KMS-11 (cell line): ENCODE measurements at regions not wholly inside any gene's neighbourhood (a gene's known extent, or its start where the extent isn't known, plus 50 kb on each side); places are given as distances from the start of the nearest gene placed in this dataset.

Experiments
- H2AFZ ChIP-seq: fragments of 200-600 bp; sonication (generic); 2 replicates; pipeline ENCODE4 v1.6.1; 2016; ENCODE audit warnings: antibody characterized with exemption, mixed run types, low read depth
- H3K27ac ChIP-seq: fragments of 200-600 bp; sonication (generic); 2 replicates; pipeline ENCODE4 v1.6.1; 2016; ENCODE audit warnings: mild to moderate bottlenecking, mixed run types
- H3K27me3 ChIP-seq: fragments of 200-600 bp; sonication (generic); 2 replicates; pipeline ENCODE4 v1.6.1; 2017; ENCODE audit warnings: mild to moderate bottlenecking, low read depth, mixed run types, moderate library complexity; ENCODE audit not compliant: insufficient read depth
- H3K36me3 ChIP-seq: fragments of 200-600 bp; sonication (generic); 2 replicates; pipeline ENCODE4 v1.6.1; 2017; ENCODE audit warnings: mild to moderate bottlenecking, mixed run types; ENCODE audit not compliant: insufficient read depth
- H3K4me1 ChIP-seq: fragments of 200-600 bp; sonication (generic); 2 replicates; pipeline ENCODE4 v1.6.1; 2016; ENCODE audit warnings: mild to moderate bottlenecking, low read depth, mixed run types; ENCODE audit not compliant: poor library complexity, severe bottlenecking
- H3K4me2 ChIP-seq: fragments of 200-600 bp; sonication (generic); 2 replicates; pipeline ENCODE4 v1.7.0; 2016; ENCODE audit warnings: mild to moderate bottlenecking, mixed run types
- H3K4me3 ChIP-seq: fragments of 200-600 bp; sonication (generic); IDR thresholded peaks from 2 replicates; pipeline ENCODE4 v1.6.1; 2017; ENCODE audit warnings: low read depth, low read length, mixed read lengths; ENCODE audit not compliant: insufficient read depth
- H3K79me2 ChIP-seq: fragments of 200-600 bp; sonication (generic); 2 replicates; pipeline ENCODE4 v1.6.1; 2016; ENCODE audit warnings: low read depth, mixed run types; ENCODE audit not compliant: insufficient read depth
- H3K9ac ChIP-seq: fragments of 200-600 bp; sonication (generic); 2 replicates; pipeline ENCODE4 v1.6.1; 2016; ENCODE audit warnings: mild to moderate bottlenecking, mixed run types
- H4K20me1 ChIP-seq: fragments of 200-600 bp; sonication (generic); 2 replicates; pipeline ENCODE4 v1.6.1; 2016; ENCODE audit warnings: mild to moderate bottlenecking, mixed run types; ENCODE audit not compliant: insufficient read depth
- TF ChIP-seq, protein P1 (sequence below): fragments of 200-600 bp; sonication (generic); conservative IDR thresholded peaks from 2 replicates; pipeline ENCODE4 v1.6.1; 2017; ENCODE audit warnings: low read depth, mild to moderate bottlenecking, antibody characterized with exemption, low read length, moderate library complexity, mixed read lengths

- Histone ChIP-seq H3K27ac (no peak overlapping the region), H3K79me2 (no peaks in the 10 kb centered on the region), H3K4me1 (no peaks in the 10 kb centered on the region), H2AFZ (no peak overlapping the region), H3K27me3 (no peaks in the 10 kb centered on the region), H3K36me3 (no peaks in the 10 kb centered on the region), H3K4me3 (no peak overlapping the region), H3K4me2 (no peak overlapping the region), H3K9ac (no peak overlapping the region), H4K20me1 (no peaks in the 10 kb centered on the region)
- TF ChIP-seq, protein P1, sequence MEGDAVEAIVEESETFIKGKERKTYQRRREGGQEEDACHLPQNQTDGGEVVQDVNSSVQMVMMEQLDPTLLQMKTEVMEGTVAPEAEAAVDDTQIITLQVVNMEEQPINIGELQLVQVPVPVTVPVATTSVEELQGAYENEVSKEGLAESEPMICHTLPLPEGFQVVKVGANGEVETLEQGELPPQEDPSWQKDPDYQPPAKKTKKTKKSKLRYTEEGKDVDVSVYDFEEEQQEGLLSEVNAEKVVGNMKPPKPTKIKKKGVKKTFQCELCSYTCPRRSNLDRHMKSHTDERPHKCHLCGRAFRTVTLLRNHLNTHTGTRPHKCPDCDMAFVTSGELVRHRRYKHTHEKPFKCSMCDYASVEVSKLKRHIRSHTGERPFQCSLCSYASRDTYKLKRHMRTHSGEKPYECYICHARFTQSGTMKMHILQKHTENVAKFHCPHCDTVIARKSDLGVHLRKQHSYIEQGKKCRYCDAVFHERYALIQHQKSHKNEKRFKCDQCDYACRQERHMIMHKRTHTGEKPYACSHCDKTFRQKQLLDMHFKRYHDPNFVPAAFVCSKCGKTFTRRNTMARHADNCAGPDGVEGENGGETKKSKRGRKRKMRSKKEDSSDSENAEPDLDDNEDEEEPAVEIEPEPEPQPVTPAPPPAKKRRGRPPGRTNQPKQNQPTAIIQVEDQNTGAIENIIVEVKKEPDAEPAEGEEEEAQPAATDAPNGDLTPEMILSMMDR: no peak
These were observed 321.4 kb upstream of the MEOX2 start for GRCh38 chr7:16007911-16008310.

DNA sequence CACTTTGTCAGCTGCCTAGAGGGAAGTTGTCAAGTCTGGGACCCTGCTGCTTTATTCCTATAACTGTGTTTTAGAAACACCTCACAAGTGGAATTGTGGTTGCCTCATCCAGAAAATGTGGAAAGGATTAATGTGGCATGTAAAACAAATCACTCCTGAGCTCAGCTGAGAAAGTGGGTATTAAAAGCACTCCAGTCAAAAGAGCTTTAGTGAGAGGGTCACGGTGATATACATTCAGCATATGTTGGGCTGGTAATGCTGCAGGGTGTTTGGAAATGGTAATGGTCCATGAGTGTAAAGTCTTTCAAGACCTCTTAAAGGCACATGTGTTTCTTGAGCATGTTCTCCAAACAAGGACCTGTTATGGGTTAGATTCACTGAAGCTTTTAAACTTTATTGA, 318.2 kb upstream of the MEOX2 start:
- no peaks in the 10 kb centered on the region for H3K27me3 ChIP-seq
- H3K79me2 ChIP-seq: no peaks in the 10 kb centered on the region
- H3K4me1 ChIP-seq: no peaks in the 10 kb centered on the region
- H3K27ac ChIP-seq: no peak overlapping the region
- no peaks in the 10 kb centered on the region for H4K20me1 ChIP-seq
- no peaks in the 10 kb centered on the region for H3K36me3 ChIP-seq
- no peak overlapping the region for H3K9ac ChIP-seq
- TF ChIP-seq, protein P1: no peak
- no peak overlapping the region for H2AFZ ChIP-seq
- no peak overlapping the region for H3K4me2 ChIP-seq
- H3K4me3 ChIP-seq: no peak overlapping the region

GRCh38 chr7:16001477-16001876, 315.0 kb upstream of the MEOX2 start:
- Histone ChIP-seq H4K20me1 (no peaks in the 10 kb centered on the region), H3K36me3 (no peaks in the 10 kb centered on the region), H2AFZ (no peak overlapping the region), H3K4me2 (no peak overlapping the region), H3K79me2 (no peaks in the 10 kb centered on the region), H3K4me3 (no peak overlapping the region), H3K27me3 (no peaks in the 10 kb centered on the region), H3K9ac (no peak overlapping the region), H3K4me1 (no peaks in the 10 kb centered on the region), H3K27ac (no peak overlapping the region)
- TF ChIP-seq, protein P1: no peak

DNA sequence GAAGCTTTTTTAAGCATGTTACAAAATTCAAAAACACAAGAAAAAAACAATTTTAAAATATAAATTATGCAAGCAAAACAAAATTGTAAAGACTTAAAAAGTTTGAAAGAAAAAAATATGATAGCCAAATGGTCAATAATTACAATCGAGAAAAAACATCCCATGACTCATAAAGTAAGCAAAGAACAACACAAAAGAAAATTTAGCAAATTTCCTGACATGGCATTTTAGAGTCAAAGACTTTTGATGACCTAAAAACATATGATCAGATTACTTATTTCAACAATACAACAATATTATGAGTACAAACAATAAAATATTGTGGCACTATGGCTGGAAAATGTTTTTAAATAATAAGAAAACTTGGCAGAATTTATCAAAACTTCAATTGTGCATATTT, 312.1 kb upstream of the MEOX2 start:
- H3K9ac ChIP-seq: no peak overlapping the region
- H3K4me3 ChIP-seq: no peak overlapping the region
- no peaks in the 10 kb centered on the region for H3K4me1 ChIP-seq
- no peaks in the 10 kb centered on the region for H3K36me3 ChIP-seq
- H3K79me2 ChIP-seq: no peaks in the 10 kb centered on the region
- no peak overlapping the region for H3K4me2 ChIP-seq
- no peaks in the 10 kb centered on the region for H4K20me1 ChIP-seq
- H3K27ac ChIP-seq: no peak overlapping the region
- no peak overlapping the region for H2AFZ ChIP-seq
- TF ChIP-seq, protein P1: no peak
- no peaks in the 10 kb centered on the region for H3K27me3 ChIP-seq

GRCh38 chr7:15995027-15995426, 308.5 kb upstream of the MEOX2 start:
- Histone ChIP-seq H4K20me1 (no peaks in the 10 kb centered on the region), H3K79me2 (no peaks in the 10 kb centered on the region), H3K36me3 (no peaks in the 10 kb centered on the region), H3K9ac (no peak overlapping the region), H2AFZ (no peak overlapping the region), H3K4me3 (no peak overlapping the region), H3K4me2 (no peak overlapping the region), H3K4me1 (no peaks in the 10 kb centered on the region), H3K27ac (no peak overlapping the region), H3K27me3 (no peaks in the 10 kb centered on the region)
- TF ChIP-seq, protein P1: no peak
